Heart left ventricle (tissue), 16 donors: ENCODE measurements at regions not wholly inside any gene's neighbourhood (a gene's known extent, or its start where the extent isn't known, plus 50 kb on each side); places are given as distances from the start of the nearest gene placed in this dataset.

Source experiments
- ATAC-seq, 4 donors: fragments of 200-7000 bp; cut with Tn5 transposase; one replicate each; pipeline ENCODE4 v1.9.1; 2020 to 2022; ENCODE audit warnings: moderate library complexity in 4 of 4, mild to moderate bottlenecking in 3 of 4, moderate number of reproducible peaks in 1 of 4
- DNase-seq, 5 donors: peaks; one replicate each; pipeline ENCODE4 v3.0.0-alpha.2; 2020
- H3K27ac ChIP-seq, 12 donors: fragments of 200-600 bp; sonication (generic) in 4 of 12; one replicate each; pipeline versions ENCODE4 v1.5.0 to v1.8.0; 2016 to 2022; ENCODE audit warnings: mild to moderate bottlenecking in 2 of 12
- H3K27me3 ChIP-seq, 9 donors: fragments of 200-600 bp; sonication (generic) in 2 of 9; one replicate each; pipeline versions ENCODE4 v1.5.1 to v1.8.0; 2016 to 2022; ENCODE audit warnings: mild to moderate bottlenecking in 3 of 9
- H3K36me3 ChIP-seq, 9 donors: fragments of 200-600 bp; sonication (generic) in 2 of 9; one replicate each; pipeline versions ENCODE4 v1.5.0 to v1.8.0; 2018 to 2022; ENCODE audit warnings: mild to moderate bottlenecking in 2 of 9
- H3K4me1 ChIP-seq, 12 donors: fragments of 200-600 bp; sonication (generic) in 4 of 12; one replicate each; pipeline versions ENCODE4 v1.5.0 to v1.8.0; 2016 to 2022; ENCODE audit warnings: mild to moderate bottlenecking in 3 of 12
- H3K4me3 ChIP-seq, 12 donors: fragments of 200-600 bp; sonication (generic) in 4 of 12; one replicate each; pipeline versions ENCODE4 v1.5.0 to v1.8.0; 2017 to 2022; ENCODE audit warnings: mild to moderate bottlenecking in 9 of 12, moderate library complexity in 4 of 12
- H3K9me3 ChIP-seq, 12 donors: fragments of 200-600 bp; sonication (generic) in 4 of 12; one replicate each; pipeline versions ENCODE4 v1.5.0 to v1.8.0; 2016 to 2022; ENCODE audit warnings: mild to moderate bottlenecking in 1 of 12
- CTCF ChIP-seq, 12 donors: fragments of 200-600 bp; sonication (generic) in 4 of 12; IDR thresholded peaks; one replicate each; pipeline versions ENCODE4 v1.5.0 to v1.8.0; 2018 to 2022; ENCODE audit warnings: antibody characterized with exemption in 12 of 12, mild to moderate bottlenecking in 5 of 12
- POLR2A ChIP-seq, 2 donors: fragments of 450-650 bp; IDR thresholded peaks; one replicate each; pipeline ENCODE4 v1.6.1; 2017; ENCODE audit warnings: antibody characterized with exemption in 2 of 2, mild to moderate bottlenecking in 2 of 2, moderate library complexity in 2 of 2
- WGBS, 4 donors: extraction: QIAGEN DNeasy Blood & Tissue Kit in 2 of 4; methylation state at CpG; one replicate each; pipeline versions ENCODE4 v1.1.5 to v1.1.7; 2013 to 2018; 5-methylcytosine and 5-hydroxymethylcytosine counted together
- intact Hi-C, 10 donors: fragments of 100-400 bp; cut with DNase I; formaldehyde crosslinking; loops; one replicate each; pipeline versions ENCODE4 v1.11.1 to v1.14.2; 2022
- donor health status: ischemic (EF 13 %, LVEDD 7.1; RV severe dilation, severe dysfunction).
- donor health status: healthy with polysubstance abuse.
- donor health status: DM: no; HTN: yes; CAD: no.
- donor health status: DM: no; HTN: no; CAD: no.
- donor health status: ischemic (EF 25% LVEDD 6.9; RV normal size, moderate dysfunction).
- donor health status: ischemic (EF 25% LVEDD 5.7; RV mildly dilated, moderate dysfunction).
- donor health status: healthy.
- donor health status: DM: yes; HTN: yes; CAD: no.
- donor health status: ischemic (EF 35%, LVEDD 5.7; RV mildly dilated, moderate dysfunction).
- donor health status: nonischemic (EF 11% LVEDD 7.7; RV severe dilation, severe dysfunction).
- donor health status: DM: yes; HTN: yes; CAD: no.
- donor health status: PGD.
- donor health status: ischemic (EF 29% LVEDD 5.4; RV normal size, mild dysfunction).
- donor health status: nonischemic (EF 23%, LVEDD 6.1; RV moderate dilation, normal function).

GRCh38 chr4:3649491-3649890 is 116.7 kb upstream of the ADRA2C start:
- Histone ChIP-seq H3K36me3 (no peaks in the 10 kb centered on the region), H3K27me3 (peaks cover under 1 to 52% (median 14%) of the 10 kb centered on the region in 9 donors), H3K4me3 (no peak overlapping the region), H3K9me3 (no peaks in the 10 kb centered on the region), H3K4me1 (peaks cover 0 to 4% (median 0%) of the 10 kb centered on the region in 12 donors), H3K27ac (no peak overlapping the region)
- TF ChIP-seq POLR2A (IDR thresholded peaks at IDR 0.05) (no peak), CTCF (IDR thresholded peaks at IDR 0.05) (no peak)
- ATAC-seq (no peak), DNase-seq (no peak)
- WGBS, 4 donors: 86 to 91% (median 88%) methylated on average over 16 of the region's 16 CpGs
- intact Hi-C loops: no loop called here

GRCh38 chr4:3648731-3649130 is 116.5 kb upstream of the LRPAP1 start:
- peaks cover 0 to 52% (median 21%) of the 10 kb centered on the region in 9 donors for H3K27me3 ChIP-seq
- intact Hi-C loops: no loop called here
- no peak overlapping the region for H3K4me3 ChIP-seq
- H3K4me1 ChIP-seq: peaks cover 0 to 4% (median 0%) of the 10 kb centered on the region in 12 donors
- no peak overlapping the region for H3K27ac ChIP-seq
- no peak for TF ChIP-seq POLR2A (IDR thresholded peaks at IDR 0.05)
- TF ChIP-seq CTCF (IDR thresholded peaks at IDR 0.05): no peak
- ATAC-seq: no peak
- H3K9me3 ChIP-seq: no peaks in the 10 kb centered on the region
- no peak for DNase-seq
- no peaks in the 10 kb centered on the region for H3K36me3 ChIP-seq
- WGBS, 4 donors: 61 to 79% (median 76%) methylated on average over 14 to 17 of the region's 17 CpGs

- Histone ChIP-seq H3K4me3 (no peak overlapping the region), H3K9me3 (no peaks in the 10 kb centered on the region), H3K27ac (no peak overlapping the region), H3K4me1 (peaks cover 0 to 4% (median 0%) of the 10 kb centered on the region in 12 donors), H3K27me3 (peaks cover 3 to 52% (median 16%) of the 10 kb centered on the region in 9 donors), H3K36me3 (no peaks in the 10 kb centered on the region)
- TF ChIP-seq POLR2A (IDR thresholded peaks at IDR 0.05): no peak
- no peak for TF ChIP-seq CTCF (IDR thresholded peaks at IDR 0.05)
- intact Hi-C loops: no loop called here
- WGBS, 4 donors: 79 to 85% (median 82%) methylated on average over 15 to 16 of the region's 16 CpGs
- ATAC-seq (no peak), DNase-seq (no peak)
These were observed 116.0 kb upstream of the LRPAP1 start for GRCh38 chr4:3648195-3648594.

- TF ChIP-seq POLR2A (IDR thresholded peaks at IDR 0.05) (no peak), CTCF (IDR thresholded peaks at IDR 0.05) (no peak)
- Histone ChIP-seq H3K27me3 (peaks cover 0 to 51% (median 11%) of the 10 kb centered on the region in 9 donors), H3K27ac (no peak overlapping the region), H3K4me1 (peaks cover 0 to 4% (median 0%) of the 10 kb centered on the region in 12 donors), H3K9me3 (no peaks in the 10 kb centered on the region), H3K36me3 (no peaks in the 10 kb centered on the region), H3K4me3 (no peak overlapping the region)
- 80 to 87% (median 86%) methylated on average over 12 of the region's 12 CpGs for WGBS, 4 donors
- intact Hi-C loops: no loop called here
- DNase-seq (no peak), ATAC-seq (no peak)
These were observed 115.2 kb upstream of the LRPAP1 start for GRCh38 chr4:3647421-3647820.
